CD4-positive, alpha-beta memory T cell (primary cell): ENCODE measurements at regions not wholly inside any gene's neighbourhood (a gene's known extent, or its start where the extent isn't known, plus 50 kb on each side); places are given as distances from the start of the nearest gene placed in this dataset.
"Not testable (repeated sequence)": the region's sequence is repeated elsewhere in the genome, so short reads cannot be mapped to it uniquely, and the experiment has no call there.

ENCODE experiments used
- CTCF ChIA-PET: fragments of 350-600 bp; sonication (Branson Sonifier 250); formaldehyde crosslinking; loops from one replicate; lab custom pipeline; 2021; ENCODE audit warnings: inconsistent platforms; ENCODE audit not compliant: partially characterized antibody; lab: Charles Lee
- POLR2A ChIA-PET: fragments of 350-600 bp; sonication (Branson Sonifier 250); formaldehyde crosslinking; loops from one replicate; lab custom pipeline; 2021; ENCODE audit not compliant: partially characterized antibody; lab: Charles Lee
- DNase-seq, 5 donors: peaks; one replicate each; pipeline versions ENCODE4 v3.0.0 to v3.0.0-alpha.2; 2020 to 2022; ENCODE audit warnings: mixed read lengths in 1 of 5
- H3K27ac ChIP-seq: one replicate; pipeline ENCODE4 v1.7.0; 2013; ENCODE audit warnings: low read depth, low read length
- H3K27me3 ChIP-seq: 2 replicates; pipeline ENCODE4 v1.7.0; 2013; ENCODE audit warnings: mild to moderate bottlenecking, low read length, moderate library complexity; ENCODE audit not compliant: insufficient read depth
- H3K36me3 ChIP-seq: 2 replicates; pipeline ENCODE4 v1.7.0; 2013; ENCODE audit warnings: mild to moderate bottlenecking, low read length, moderate library complexity; ENCODE audit not compliant: insufficient read depth
- H3K4me1 ChIP-seq: 2 replicates; pipeline ENCODE4 v1.7.0; 2013; ENCODE audit warnings: mild to moderate bottlenecking, low read length, moderate library complexity; ENCODE audit not compliant: insufficient read depth
- H3K4me3 ChIP-seq, 2 donors: one replicate each; pipeline ENCODE4 v1.7.0; 2013; ENCODE audit warnings: low read length in 2 of 2, mild to moderate bottlenecking in 1 of 2
- H3K9me3 ChIP-seq, 2 donors: one replicate each; pipeline ENCODE4 v1.7.0; 2013; ENCODE audit warnings: low read length in 2 of 2, control low read depth in 1 of 2; ENCODE audit not compliant: control insufficient read depth in 1 of 2
- H3K27ac Mint-ChIP-seq, 7 donors: one replicate each; pipeline ENCODE4 v1.8.0; 2020 to 2021; ENCODE audit warnings: mixed read lengths in 7 of 7, mild to moderate bottlenecking in 6 of 7, inconsistent platforms in 3 of 7, moderate library complexity in 3 of 7
- H3K27me3 Mint-ChIP-seq, 2 donors: one replicate each; pipeline ENCODE4 v1.8.0; 2020 to 2021; ENCODE audit warnings: mixed read lengths in 2 of 2
- H3K36me3 Mint-ChIP-seq, 2 donors: one replicate each; pipeline ENCODE4 v1.8.0; 2020 to 2021; ENCODE audit warnings: mixed read lengths in 2 of 2, inconsistent platforms in 1 of 2, mild to moderate bottlenecking in 1 of 2
- H3K4me1 Mint-ChIP-seq, 4 donors: one replicate each; pipeline ENCODE4 v1.8.0; 2020 to 2021; ENCODE audit warnings: mixed read lengths in 4 of 4, mild to moderate bottlenecking in 1 of 4
- H3K4me3 Mint-ChIP-seq, 8 donors: one replicate each; pipeline ENCODE4 v1.8.0; 2020 to 2021; ENCODE audit warnings: mixed read lengths in 8 of 8, mild to moderate bottlenecking in 7 of 8, moderate library complexity in 6 of 8, inconsistent platforms in 3 of 8
- H3K9me3 Mint-ChIP-seq, 8 donors: one replicate each; pipeline ENCODE4 v1.8.0; 2020 to 2021; ENCODE audit warnings: mixed read lengths in 8 of 8, mild to moderate bottlenecking in 5 of 8, inconsistent platforms in 3 of 8, moderate library complexity in 1 of 8
- intact Hi-C: fragments of 100-400 bp; cut with micrococcal nuclease; formaldehyde crosslinking; loops from one replicate; pipeline ENCODE4 v1.15.1; 2023

GRCh38 chr10:64880546-64880945, 1359.3 kb downstream of the REEP3 start:
- no peaks in the 10 kb centered on the region for H3K4me1 Mint-ChIP-seq
- Histone ChIP-seq H3K4me1 (no peaks in the 10 kb centered on the region), H3K9me3 (no peaks in the 10 kb centered on the region), H3K36me3 (no peaks in the 10 kb centered on the region), H3K27me3 (no peaks in the 10 kb centered on the region), H3K4me3 (no peak overlapping the region), H3K27ac (no peak overlapping the region)
- intact Hi-C loops = no loop called here
- H3K9me3 Mint-ChIP-seq = peaks cover 2 to 12% (median 5%) of the 10 kb centered on the region in 8 donors
- ChIA-PET POLR2A (no interaction called here), CTCF (no interaction called here)
- no peak for DNase-seq
- no peaks in the 10 kb centered on the region for H3K27me3 Mint-ChIP-seq
- no peak overlapping the region for H3K27ac Mint-ChIP-seq
- no peak overlapping the region for H3K4me3 Mint-ChIP-seq
- no peaks in the 10 kb centered on the region for H3K36me3 Mint-ChIP-seq

DNA sequence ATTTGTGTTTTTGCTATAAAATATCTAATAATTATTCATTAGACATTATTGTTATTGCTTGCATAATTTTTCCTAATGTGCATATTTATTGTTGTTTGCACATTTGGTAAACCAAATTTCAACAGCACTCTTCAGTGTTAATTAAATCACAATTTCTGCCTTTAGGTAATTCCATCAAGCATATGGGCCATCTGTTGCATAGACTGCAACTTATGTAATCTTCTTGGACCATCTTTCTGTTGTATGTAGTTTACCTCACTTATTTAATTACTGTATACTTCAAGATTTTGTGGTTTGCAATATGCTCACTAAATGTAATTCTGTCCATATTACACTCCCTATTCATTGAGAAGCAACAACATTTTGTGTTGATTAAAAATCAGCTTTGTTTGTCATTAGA, 1360.1 kb downstream of the REEP3 start:
- Mint-ChIP-seq H3K9me3 (peaks cover 3 to 10% (median 5%) of the 10 kb centered on the region in 8 donors), H3K4me1 (no peaks in the 10 kb centered on the region), H3K27ac (no peak overlapping the region), H3K4me3 (no peak overlapping the region), H3K27me3 (no peaks in the 10 kb centered on the region), H3K36me3 (no peaks in the 10 kb centered on the region)
- no peaks in the 10 kb centered on the region for H3K36me3 ChIP-seq
- H3K4me3 ChIP-seq = no peak overlapping the region
- H3K9me3 ChIP-seq = no peaks in the 10 kb centered on the region
- H3K27ac ChIP-seq = no peak overlapping the region
- no peaks in the 10 kb centered on the region for H3K27me3 ChIP-seq
- CTCF ChIA-PET = no interaction called here
- no peaks in the 10 kb centered on the region for H3K4me1 ChIP-seq
- intact Hi-C loops = no loop called here
- POLR2A ChIA-PET = no interaction called here
- no peak for DNase-seq

DNA sequence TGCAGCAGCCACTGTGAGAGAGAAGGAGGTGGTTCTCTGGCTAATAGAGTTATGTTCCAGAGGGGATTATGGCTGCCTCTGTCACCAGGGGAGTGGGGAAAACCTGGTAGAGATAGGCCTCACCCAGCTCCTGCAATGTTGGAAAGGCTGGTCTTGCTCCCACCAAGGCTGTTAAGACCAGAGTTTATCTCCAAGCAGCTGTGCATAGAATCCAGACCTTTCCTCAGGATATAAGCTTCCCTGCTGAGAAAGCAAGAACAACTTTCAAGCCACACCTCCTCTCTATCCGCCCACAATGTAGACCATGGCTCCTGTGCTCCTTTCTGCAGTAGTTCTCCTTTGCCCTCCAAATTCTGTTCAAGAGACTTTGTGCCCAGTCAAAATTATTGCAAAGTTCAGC, 1375.4 kb downstream of the REEP3 start:
- no peak for DNase-seq
- POLR2A ChIA-PET = no interaction called here
- no peaks in the 10 kb centered on the region for H3K36me3 Mint-ChIP-seq
- H3K27ac Mint-ChIP-seq = no peak overlapping the region
- Histone ChIP-seq H3K36me3 (no peaks in the 10 kb centered on the region), H3K4me3 (no peak overlapping the region), H3K4me1 (no peaks in the 10 kb centered on the region), H3K9me3 (no peaks in the 10 kb centered on the region), H3K27me3 (no peaks in the 10 kb centered on the region), H3K27ac (no peak overlapping the region)
- no peaks in the 10 kb centered on the region for H3K27me3 Mint-ChIP-seq
- CTCF ChIA-PET = no interaction called here
- H3K4me1 Mint-ChIP-seq = no peaks in the 10 kb centered on the region
- no peak overlapping the region for H3K4me3 Mint-ChIP-seq
- intact Hi-C loops = no loop called here
- peaks cover 2 to 26% (median 14%) of the 10 kb centered on the region in 8 donors for H3K9me3 Mint-ChIP-seq

- H3K9me3 ChIP-seq, H3K4me1 Mint-ChIP-seq, DNase-seq, POLR2A ChIA-PET, intact Hi-C loops, CTCF ChIA-PET, H3K36me3 Mint-ChIP-seq, H3K27ac ChIP-seq, H3K9me3 Mint-ChIP-seq, H3K27me3 ChIP-seq, H3K36me3 ChIP-seq, H3K4me3 Mint-ChIP-seq, H3K27me3 Mint-ChIP-seq, H3K27ac Mint-ChIP-seq, H3K4me1 ChIP-seq, H3K4me3 ChIP-seq: not testable (repeated sequence)
Measured at GRCh38 chr10:64906311-64906710, 1385.1 kb downstream of the REEP3 start.

DNA sequence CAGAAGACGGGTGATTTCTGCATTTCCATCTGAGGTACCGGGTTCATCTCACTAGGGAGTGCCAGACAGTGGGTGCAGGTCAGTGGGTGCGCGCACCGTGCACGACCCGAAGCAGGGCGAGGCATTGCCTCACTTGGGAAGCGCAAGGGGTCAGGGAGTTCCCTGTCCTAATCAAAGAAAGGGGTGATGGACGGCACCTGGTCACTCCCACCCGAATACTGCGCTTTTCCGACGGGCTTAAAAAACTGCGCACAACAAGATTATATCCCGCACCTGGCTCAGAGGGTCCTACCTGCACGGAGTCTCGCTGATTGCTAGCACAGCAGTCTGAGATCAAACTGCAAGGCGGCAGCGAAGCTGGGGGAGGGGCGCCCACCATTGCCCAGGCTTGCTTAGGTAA, 1403.1 kb downstream of the REEP3 start:
- H3K4me3 ChIP-seq, H3K27ac ChIP-seq, DNase-seq, H3K27me3 Mint-ChIP-seq, H3K27ac Mint-ChIP-seq, H3K36me3 ChIP-seq, H3K36me3 Mint-ChIP-seq, H3K27me3 ChIP-seq, POLR2A ChIA-PET, H3K4me1 Mint-ChIP-seq, H3K4me3 Mint-ChIP-seq, H3K4me1 ChIP-seq, intact Hi-C loops, CTCF ChIA-PET, H3K9me3 ChIP-seq: not testable (repeated sequence)
- H3K9me3 Mint-ChIP-seq = peaks cover 2 to 37% (median 10%) of the 10 kb centered on the region in 8 donors

GRCh38 chr10:64952042-64952441, 1430.8 kb downstream of the REEP3 start:
- Histone ChIP-seq H3K36me3 (no peaks in the 10 kb centered on the region), H3K4me3 (no peak overlapping the region), H3K27ac (no peak overlapping the region), H3K4me1 (no peaks in the 10 kb centered on the region), H3K9me3 (no peaks in the 10 kb centered on the region), H3K27me3 (no peaks in the 10 kb centered on the region)
- intact Hi-C loops = no loop called here
- peaks cover 3 to 26% (median 19%) of the 10 kb centered on the region in 8 donors for H3K9me3 Mint-ChIP-seq
- no peaks in the 10 kb centered on the region for H3K36me3 Mint-ChIP-seq
- DNase-seq = no peak
- no peaks in the 10 kb centered on the region for H3K27me3 Mint-ChIP-seq
- no peak overlapping the region for H3K4me3 Mint-ChIP-seq
- H3K4me1 Mint-ChIP-seq = no peaks in the 10 kb centered on the region
- POLR2A ChIA-PET = no interaction called here
- H3K27ac Mint-ChIP-seq = no peak overlapping the region
- CTCF ChIA-PET = no interaction called here

- CTCF ChIA-PET = no interaction called here
- H3K27me3 ChIP-seq = no peaks in the 10 kb centered on the region
- POLR2A ChIA-PET = no interaction called here
- intact Hi-C loops = no loop called here
- H3K27ac ChIP-seq = no peak overlapping the region
- no peak overlapping the region for H3K4me3 Mint-ChIP-seq
- no peaks in the 10 kb centered on the region for H3K4me1 ChIP-seq
- no peaks in the 10 kb centered on the region for H3K36me3 ChIP-seq
- H3K4me3 ChIP-seq = no peak overlapping the region
- no peak for DNase-seq
- no peak overlapping the region for H3K27ac Mint-ChIP-seq
- peaks cover 3 to 25% (median 11%) of the 10 kb centered on the region in 8 donors for H3K9me3 Mint-ChIP-seq
- H3K36me3 Mint-ChIP-seq = no peaks in the 10 kb centered on the region
- no peaks in the 10 kb centered on the region for H3K4me1 Mint-ChIP-seq
- H3K27me3 Mint-ChIP-seq = no peaks in the 10 kb centered on the region
- no peaks in the 10 kb centered on the region for H3K9me3 ChIP-seq
Measured at GRCh38 chr10:64956441-64956840, 1435.2 kb downstream of the REEP3 start.

GRCh38 chr10:64959116-64959515, 1437.9 kb downstream of the REEP3 start:
- Mint-ChIP-seq H3K27ac (no peak overlapping the region), H3K4me3 (no peak overlapping the region), H3K4me1 (no peaks in the 10 kb centered on the region), H3K9me3 (peaks cover 0 to 18% (median 7%) of the 10 kb centered on the region in 8 donors), H3K36me3 (no peaks in the 10 kb centered on the region), H3K27me3 (no peaks in the 10 kb centered on the region)
- intact Hi-C loops = no loop called here
- no peaks in the 10 kb centered on the region for H3K4me1 ChIP-seq
- H3K4me3 ChIP-seq = no peak overlapping the region
- CTCF ChIA-PET = no interaction called here
- H3K27me3 ChIP-seq = no peaks in the 10 kb centered on the region
- DNase-seq = no peak
- H3K36me3 ChIP-seq = no peaks in the 10 kb centered on the region
- no peaks in the 10 kb centered on the region for H3K9me3 ChIP-seq
- POLR2A ChIA-PET = no interaction called here
- no peak overlapping the region for H3K27ac ChIP-seq
